GM21825 (cell line): ENCODE measurements at regions not wholly inside any gene's neighbourhood (a gene's known extent, or its start where the extent isn't known, plus 50 kb on each side); places are given as distances from the start of the nearest gene placed in this dataset.

Experiments
- ATAC-seq: cut with Tn5 transposase; IDR thresholded peaks from one replicate; pipeline ENCODE4 v1.9.1; 2021; ENCODE audit warnings: mild to moderate bottlenecking, moderate library complexity; ENCODE audit not compliant: unreplicated experiment

DNA sequence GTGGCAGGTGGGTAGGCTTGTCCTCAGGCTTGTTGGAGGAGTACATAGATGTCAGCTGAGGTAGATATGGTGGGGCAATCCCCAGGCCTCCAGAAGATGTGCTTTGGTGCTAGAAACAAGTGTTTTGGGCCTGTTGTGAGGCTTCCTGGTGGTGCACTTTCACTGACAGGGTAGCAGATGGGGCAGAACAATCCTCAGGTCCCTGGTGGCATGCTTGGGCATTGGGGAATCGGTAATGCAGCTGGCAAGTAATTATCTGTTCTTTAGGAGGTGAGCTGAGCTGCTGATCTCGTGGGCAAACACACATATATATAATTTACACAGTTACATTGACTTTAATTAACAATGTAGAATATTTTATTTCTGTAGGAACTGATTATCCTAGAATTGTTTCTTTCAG lies 458.7 kb downstream of the BMP2 start:
- ATAC-seq, result no peak

DNA sequence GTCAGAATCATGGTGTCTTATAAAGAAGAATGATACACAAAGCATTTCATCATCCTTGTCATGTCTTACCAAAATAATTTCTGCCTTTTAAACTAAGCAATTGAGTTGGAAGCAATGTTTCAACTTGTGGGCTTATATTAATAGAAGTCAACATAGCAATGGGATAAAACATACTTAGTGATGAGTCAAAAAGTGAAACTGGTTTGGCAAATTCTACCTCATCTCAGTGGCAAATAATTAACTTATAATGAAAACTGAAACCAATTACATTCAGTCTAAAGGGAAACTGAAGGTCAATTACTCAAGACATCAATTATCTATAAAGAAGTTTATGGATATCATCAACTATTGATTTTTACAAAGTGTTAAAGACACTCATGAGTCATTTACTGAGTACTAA lies 463.8 kb downstream of the BMP2 start:
- no peak for ATAC-seq

DNA sequence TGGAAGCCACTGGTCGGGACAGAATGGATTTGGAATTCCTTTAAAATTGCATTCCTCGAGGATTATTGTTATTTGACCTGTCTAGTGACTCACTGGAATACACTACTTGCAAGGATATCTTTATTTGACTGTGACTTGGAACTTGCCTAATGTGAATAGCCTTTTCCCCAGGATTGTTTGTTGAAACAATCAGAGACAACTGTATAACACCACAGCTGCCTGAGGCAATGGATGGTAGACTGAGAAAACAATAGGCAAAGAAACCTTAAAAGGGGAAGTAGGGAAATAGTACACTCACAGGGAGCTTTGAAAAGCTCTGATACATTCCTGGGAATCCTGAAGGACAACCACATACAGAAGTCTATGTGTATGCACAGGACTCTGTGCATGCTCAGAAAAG lies 465.3 kb downstream of the BMP2 start:
- no peak for ATAC-seq

- ATAC-seq, result no peak
Measured at GRCh38 chr20:7237251-7237650, 469.8 kb downstream of the BMP2 start.

DNA sequence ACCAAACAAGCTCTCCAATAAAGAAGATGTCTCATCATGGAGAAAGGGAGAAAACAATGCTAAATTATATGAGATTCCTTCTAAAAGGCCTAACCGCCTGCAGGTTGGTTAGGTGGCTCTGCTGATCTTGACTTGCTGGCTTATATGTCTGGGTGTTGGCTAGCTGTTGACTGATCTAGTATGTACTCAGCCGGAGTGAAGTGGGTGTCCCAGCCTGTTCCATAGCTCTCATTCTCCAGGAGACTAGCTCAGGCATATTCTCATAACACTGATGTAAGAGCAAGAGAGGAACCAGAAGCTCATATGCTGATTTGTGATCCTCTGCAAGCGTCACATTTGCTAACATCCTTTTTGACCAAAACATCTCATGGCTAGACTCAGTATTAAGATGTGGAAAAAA lies 473.0 kb downstream of the BMP2 start:
- ATAC-seq, result no peak

GRCh38 chr20:7248281-7249201 lies 481.1 kb downstream of the BMP2 start:
- ATAC-seq, result no peak

DNA sequence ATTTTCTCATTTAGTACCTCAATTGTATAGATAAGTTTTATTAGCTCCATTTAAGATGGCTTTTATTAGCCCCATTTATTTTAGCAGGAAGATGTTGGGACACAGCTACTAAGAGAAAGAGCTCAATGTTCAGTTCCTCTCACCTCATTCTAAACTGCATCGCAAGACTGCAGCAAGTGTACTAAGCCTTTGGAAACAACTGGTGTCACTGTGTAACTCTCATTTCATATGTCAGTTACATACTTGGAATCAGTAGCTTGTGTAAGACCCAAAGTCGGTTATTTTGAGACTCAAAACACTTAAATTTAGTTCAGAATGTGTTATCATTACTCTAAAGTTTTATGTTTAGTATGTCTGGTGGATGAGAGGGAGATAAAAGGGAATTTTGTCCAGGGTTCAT lies 482.9 kb downstream of the BMP2 start:
- no peak for ATAC-seq

GRCh38 chr20:7257099-7257498 lies 489.6 kb downstream of the BMP2 start:
- ATAC-seq, result no peak

DNA sequence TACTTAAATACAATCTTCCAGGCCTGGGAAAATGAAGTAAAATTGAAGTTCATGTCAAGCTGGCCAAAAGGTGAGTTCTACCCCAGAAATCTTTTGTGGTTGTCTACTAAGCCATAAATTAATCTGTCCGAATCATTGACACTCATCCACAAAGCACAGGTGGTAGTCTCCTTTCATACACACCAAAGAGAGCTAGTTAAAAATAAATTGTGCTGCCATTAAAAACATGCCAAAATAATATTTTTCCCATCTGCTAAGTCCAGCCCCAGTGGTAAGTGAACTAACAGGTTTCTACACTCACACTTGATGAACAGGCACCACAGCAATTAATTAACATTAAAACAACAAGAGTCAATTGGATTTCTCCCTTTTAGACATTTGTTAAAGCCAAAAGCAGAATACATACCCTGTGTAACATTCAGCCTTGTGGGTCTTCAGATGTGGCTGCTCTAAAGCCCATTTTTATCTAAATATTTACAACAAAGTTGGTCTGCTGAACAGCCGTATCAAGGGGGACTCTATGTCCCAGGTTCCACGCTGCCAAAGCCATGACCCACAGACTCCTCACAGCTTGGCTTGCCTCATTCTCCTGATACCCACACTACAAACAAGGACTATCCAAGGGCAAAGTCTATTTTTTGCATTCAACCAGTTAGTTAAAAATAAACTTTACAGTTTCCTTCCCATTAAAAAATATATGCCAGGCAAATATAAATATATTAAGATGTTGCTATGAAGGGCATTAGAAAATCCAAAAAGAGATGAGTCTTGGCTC lies 490.4 kb downstream of the BMP2 start:
- no peak for ATAC-seq

- no peak for ATAC-seq
Measured at GRCh38 chr20:7262803-7263202, 495.3 kb downstream of the BMP2 start.

DNA sequence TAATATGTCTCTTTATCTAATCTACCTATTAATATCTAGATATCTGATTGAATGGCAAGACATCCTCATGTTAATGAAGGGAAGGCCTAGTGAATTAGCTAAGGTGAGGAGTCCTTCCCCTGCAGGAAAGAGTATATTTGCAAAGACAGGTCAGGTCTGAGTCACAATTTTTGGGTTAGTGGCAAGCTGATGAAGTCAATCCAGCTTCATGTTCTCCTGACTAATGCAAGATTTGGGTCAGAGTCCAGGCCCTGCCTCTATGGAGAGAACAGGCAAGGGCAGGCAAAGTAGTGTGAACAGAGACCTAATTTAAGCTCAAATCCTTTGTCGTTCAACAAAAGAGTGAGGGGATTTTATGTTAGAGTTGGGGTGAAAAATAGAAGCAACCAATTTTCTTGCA lies 496.7 kb downstream of the BMP2 start:
- no peak for ATAC-seq

DNA sequence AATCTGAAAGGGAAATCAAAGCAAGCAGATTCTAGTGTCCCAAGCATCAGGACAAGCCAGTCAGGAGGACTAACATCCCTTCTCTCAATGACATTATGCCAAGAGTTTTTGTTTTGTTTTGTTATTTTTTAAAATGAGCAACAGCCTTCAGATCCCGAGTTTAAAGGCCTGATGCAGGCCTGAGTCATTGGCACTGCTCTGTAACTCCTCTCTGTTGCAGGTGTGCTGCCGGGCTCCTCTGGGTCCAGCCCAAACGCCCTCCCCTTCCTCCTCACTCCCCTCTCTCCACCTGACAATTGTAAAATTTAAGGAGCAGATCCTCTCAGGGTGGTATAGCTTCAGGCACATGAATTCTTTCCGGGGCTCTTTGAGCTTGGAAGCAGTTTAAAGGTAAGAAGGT lies 502.0 kb downstream of the BMP2 start:
- no peak for ATAC-seq

DNA sequence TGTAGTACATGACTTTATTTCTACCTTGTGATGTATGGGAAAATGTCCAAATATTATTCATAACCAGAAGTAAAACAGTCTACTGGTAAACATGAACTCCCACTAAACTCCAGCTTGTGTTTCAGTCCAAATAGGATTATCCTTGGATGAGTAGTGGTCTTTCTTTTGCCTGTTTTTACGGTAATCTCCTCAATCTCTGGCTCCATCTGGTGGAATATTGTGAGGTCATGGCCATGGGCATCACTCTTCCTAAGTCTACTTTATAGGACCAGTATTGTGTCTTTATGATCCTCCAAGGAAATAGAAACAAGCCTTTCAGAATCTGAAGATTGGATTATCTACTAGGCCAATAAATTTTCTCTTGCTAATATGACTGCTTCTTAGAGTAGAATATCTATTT lies 505.0 kb downstream of the BMP2 start:
- ATAC-seq, result no peak

- ATAC-seq, result no peak
Measured at GRCh38 chr20:7274870-7275269, 507.4 kb downstream of the BMP2 start.

GRCh38 chr20:7275645-7276237 lies 508.3 kb downstream of the BMP2 start:
- ATAC-seq, result no peak

DNA sequence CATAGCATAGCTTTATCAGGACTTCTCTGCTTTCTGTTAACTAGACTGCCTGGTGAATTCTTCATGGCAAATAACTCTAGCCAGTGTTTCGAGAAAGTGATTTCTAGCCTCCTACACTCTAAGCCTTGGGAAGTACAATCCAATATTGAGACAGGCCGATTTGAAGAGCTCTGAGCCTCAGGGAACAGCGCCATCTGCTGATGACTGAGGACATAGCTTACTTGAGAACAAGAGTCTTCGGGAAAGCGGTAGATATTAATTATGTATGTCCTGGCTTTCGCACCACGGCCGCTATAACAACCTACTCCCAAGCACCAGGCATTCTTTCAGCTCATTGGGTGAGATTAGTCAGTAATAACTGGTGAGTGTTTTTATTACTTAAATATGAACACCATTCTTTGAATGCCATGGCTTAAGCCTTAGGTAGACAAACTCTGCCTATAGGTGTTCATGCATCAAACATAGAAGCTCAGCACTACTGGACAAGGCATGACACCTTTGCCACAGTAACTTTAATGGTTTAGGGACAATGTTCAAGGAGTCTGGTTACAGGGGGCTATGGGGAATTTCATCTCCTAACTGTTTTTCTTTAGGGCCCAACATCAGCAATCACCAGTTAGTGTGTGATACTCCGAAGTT lies 518.6 kb downstream of the BMP2 start:
- no peak for ATAC-seq

DNA sequence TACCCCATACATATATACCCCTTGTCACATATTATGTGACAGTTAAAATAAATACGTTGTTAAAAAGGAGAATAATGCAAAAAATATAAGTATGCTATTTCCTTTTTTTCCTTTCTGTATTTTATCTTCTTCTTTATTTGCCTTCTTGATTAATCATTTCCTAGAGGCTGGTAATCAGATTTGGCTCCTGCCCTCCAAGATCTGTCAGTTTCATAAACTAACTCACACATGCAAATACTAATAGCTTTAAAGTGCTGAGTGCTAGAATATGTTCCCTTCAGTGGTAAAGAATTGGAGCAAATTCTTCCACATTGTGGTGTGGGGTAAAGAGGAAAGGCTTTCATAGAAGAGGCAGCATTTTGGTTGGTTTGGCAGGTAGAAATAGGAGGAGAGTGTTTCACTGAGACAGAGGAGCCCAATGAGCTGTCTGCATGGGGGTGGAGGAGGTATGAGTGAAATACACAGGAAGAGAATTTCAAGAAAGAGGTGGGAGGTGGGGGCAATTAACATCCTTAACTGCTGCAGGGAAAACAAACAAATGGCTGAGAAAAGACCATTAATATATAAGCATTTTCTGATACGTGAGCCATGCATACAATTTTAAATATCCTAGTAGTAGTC lies 523.9 kb downstream of the BMP2 start:
- no peak for ATAC-seq

- ATAC-seq, result no peak
Measured at GRCh38 chr20:7291946-7292345, 524.5 kb downstream of the BMP2 start.

GRCh38 chr20:7294816-7295360 lies 527.4 kb downstream of the BMP2 start:
- ATAC-seq, result no peak

- ATAC-seq, result no peak
Measured at GRCh38 chr20:7301807-7302206, 534.3 kb downstream of the BMP2 start.

DNA sequence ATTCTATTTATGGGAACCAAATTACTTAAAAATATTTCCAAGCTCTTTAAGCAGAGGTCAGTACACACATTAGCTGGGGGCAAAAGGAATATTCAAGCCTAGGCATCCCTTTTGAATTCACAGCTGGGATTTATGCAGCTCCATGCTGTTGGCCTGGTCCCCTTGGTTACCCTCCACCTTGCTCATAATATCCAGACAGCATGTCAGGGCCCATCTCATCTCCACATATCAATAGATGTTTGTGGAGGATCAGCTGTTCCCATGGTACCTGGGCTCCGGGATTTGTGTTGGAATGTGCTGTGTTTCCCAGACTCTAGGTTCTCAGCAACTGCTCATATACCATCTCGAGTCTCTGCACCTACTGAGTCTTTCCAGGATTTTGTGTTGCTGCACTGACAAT lies 534.8 kb downstream of the BMP2 start:
- ATAC-seq, result no peak
